ENCODE measurements at regions not wholly inside any gene's neighbourhood (a gene's known extent, or its start where the extent isn't known, plus 50 kb on each side); places are given as distances from the start of the nearest gene placed in this dataset.
"Not testable (repeated sequence)": the region's sequence is repeated elsewhere in the genome, so short reads cannot be mapped to it uniquely, and the experiment has no call there.

DNA sequence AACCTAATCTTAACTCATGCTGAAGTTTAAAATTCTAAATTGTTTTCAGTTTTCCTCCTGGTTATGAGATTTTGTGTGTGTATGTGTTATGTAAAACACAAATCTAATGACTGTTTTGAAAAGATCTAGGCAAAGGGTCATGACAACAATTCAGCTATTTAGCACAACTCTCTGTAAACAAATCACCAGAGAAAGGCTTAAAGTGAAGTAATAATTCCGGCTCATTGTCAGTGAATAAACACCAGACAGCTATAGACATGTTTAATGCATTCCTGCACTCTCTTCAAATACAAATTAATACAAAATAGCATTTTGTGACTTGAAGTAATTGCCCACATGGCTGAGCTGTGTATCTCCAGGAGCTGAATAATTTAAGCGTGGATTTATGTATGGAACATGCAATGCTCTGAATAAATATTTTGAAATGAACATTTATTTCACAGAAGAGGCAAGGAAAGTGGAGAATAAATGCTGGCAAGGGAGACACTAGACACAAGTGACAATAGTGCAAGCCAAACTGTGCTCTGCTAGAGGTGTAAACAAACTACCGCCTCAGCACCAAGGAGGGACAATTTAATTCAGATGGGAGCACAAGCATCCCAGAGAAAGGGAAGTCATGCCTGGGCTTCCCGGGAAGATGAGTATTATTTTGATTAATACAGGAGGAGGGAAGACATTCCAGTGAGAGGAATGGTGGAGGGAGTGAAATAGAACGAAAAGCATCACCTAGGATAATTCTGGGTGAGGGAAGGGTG lies 133.6 kb upstream of the XPO1 start:
- DNase-seq = no peak

DNA sequence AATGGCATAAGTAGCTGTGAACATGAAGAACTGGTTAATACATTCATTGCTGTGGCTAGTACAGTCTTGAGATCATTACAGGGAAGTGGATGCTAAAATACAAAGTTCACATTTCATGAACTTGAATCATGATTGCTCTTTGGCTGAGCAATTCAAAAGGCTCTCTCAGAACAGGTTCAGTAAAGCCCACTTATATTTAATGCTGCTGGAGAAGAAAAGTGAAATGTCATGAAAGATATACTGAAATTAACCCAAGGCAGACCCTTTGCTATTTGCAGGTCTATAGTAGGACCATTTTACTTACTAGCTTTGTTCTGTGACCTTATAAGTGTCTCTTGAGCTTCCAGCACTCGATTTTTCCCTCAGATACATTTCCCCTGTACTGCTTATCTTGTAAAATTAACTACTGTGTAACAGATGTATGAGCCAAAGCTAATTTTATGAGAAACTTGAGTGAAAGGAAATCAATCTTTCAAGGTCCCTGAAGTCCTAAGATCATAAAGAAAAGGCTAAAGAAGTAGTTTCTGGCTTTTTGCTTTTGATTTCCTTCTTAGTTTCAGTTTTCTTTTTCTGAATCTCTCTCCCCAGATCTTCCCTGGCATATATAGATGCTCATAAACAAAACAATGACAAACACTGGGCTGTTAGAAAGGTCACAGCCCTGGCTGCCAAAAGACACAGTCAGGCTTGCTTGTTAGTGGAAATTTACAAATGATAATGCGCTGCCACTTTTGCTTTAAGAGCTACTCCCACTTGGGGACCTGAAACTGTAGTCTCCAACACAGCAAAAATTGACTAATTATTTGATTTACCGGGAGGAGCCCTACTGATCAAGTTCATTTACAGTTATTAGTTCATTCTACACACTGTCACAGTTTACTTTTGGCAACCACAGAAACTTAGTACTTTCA lies 132.7 kb upstream of the XPO1 start:
- no peak for DNase-seq

DNA sequence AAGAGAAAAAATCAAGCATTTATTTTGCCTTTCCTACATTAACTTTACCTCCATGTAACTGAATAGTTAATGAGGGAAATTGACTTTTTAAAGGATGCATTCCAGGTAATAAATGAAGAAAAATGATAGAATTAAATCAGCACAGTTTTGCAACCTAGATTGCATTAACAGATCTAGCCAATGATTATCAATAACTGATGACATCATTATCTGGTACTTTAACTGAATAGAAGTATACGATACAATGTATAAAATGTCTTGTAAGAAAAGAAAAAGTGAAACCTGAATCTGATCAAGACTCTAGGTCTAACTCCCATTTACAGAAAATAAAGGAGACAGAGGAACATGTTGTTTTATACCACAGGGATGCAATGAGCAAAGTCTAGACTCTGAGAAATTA lies 126.0 kb upstream of the XPO1 start:
- no peak for DNase-seq

DNA sequence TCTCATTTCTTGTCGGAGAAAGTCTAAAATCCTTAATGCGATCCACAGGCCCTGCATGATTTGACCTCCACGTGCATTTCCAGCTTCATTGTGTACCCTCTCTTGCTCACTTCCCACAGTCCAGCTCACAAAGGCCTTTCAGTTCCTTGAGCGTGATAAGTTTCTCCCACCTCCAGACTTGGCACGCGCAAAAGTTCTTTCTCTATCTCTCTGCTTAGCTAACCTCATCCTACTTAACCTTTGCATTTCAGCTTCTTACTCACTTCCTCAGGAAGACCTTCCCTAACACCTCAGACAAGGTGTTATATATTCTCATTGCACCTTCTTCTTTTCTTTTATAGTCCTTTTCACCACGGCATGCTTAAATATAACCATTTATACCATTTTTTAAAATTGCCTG lies 124.8 kb upstream of the XPO1 start:
- no peak for DNase-seq

DNA sequence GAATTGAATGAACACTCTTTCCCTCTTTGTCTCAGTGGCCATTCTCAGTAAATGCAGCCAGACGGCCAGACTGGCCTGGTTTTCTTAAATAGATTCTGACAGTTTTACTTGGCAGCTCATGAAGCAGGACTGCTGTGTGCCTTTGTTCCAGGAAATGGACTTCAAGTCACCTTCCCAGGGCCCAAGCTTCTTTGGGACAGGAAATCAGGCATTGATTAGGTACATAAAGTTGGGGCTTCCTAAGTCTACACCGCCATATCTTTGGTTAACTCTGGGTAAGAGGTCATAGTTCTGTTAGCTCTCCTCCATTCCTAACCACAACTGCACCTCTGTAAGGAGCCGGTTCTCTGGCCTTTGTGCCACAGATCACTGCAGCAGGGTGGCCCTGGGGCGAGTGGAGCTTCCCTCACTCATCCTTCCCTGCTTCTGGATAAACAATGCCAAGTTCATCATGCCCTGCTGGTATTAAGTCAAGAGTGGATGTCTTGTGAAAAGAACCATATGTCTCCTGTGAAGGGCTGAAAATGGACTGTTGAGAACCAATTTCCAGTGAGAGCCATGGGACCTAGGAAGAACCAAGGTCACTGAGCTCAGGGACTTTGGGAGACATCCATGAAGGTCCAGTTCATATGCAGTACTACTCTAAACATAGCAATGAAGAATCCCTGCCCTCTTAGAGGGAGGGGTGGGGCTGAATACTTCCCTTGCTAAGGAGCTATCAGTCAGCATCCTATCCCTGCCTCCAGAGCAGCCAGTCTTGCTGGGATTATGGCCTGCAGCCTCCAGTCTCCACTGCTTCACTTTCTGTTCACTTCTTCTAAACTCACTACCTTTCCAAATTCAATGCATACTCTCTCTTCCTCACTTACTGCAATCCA lies 122.6 kb upstream of the XPO1 start:
- DNase-seq = no peak

DNA sequence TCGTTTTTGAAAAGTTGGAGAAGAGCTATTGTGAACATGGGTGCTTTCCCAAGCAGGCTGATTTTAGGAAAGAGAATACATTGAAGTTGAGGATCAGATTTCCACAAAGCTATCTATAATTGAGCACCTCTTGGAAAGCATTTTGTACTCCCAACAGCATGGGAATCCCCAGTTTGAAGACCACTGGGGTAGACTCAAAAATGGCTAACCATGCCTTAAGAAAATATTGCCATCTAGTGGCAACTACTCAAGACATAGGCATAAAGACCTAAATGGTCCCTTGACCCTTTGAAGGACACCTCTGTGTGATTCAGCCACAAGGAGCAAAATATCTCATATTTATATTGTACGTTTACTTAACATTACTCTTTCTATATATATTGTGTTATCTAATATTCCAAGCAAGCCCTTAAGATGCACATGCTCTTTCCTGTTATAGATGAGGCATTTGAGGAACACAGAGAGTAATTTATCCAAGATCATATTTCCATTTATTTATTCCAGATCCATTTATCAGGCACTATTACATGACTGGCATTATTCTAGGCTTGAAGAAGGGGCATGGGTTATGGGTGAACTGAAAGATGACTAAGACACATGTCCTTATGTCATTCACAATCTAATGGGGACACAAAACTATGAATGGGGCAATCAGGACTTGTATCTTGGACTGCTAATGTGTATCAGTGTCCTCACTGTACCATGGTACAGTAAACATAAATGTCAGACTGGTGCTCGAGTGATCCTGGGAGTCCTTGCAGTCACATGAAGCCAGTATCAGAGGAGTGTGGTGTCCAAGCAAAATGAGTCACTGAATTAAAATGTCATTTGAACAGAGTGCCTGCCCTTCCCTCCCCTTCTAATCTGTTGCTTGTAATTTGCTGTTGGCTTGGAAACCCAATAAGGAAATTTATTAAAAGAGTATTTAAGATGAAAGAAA lies 121.0 kb upstream of the XPO1 start:
- no peak for DNase-seq

DNA sequence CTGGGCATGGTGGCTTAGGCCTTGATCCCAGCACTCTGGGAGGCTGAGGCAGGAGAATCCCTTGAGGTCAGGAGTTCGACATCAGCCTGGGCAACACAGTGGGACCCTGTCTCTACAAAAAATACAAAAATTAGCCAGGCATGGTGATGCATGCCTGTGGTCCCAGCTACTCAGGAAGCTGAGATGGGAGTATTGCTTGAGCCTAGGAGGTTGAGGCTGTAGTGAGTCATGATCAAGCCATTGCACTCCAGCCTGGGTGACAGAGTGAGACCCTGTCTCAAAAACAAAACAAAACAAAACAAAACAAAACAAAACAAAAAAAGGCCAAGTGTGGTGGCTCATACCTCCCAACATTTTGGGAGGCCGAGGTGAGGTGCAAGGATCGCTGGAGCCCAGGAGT lies 111.8 kb upstream of the XPO1 start:
- not testable (repeated sequence) for DNase-seq

DNA sequence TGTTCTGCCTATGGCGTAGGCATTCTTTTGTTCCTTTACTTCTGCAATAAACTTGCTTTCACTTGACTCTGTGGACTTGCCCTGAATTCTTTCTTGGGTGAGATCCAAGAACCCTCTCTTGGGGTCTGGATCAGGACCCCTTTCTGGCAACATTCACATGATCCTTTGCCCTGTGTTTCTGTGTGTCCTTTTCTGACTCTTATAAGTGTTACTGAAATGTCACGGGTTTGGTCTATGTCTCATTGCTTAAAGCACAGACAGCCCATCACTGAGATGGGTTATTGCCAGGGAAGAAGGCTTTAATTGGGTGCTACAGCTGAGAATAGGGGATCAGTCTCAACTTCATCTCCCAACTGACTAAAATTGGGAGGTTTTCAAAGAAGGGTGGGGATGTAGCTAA lies 110.9 kb upstream of the XPO1 start:
- DNase-seq = no peak

DNA sequence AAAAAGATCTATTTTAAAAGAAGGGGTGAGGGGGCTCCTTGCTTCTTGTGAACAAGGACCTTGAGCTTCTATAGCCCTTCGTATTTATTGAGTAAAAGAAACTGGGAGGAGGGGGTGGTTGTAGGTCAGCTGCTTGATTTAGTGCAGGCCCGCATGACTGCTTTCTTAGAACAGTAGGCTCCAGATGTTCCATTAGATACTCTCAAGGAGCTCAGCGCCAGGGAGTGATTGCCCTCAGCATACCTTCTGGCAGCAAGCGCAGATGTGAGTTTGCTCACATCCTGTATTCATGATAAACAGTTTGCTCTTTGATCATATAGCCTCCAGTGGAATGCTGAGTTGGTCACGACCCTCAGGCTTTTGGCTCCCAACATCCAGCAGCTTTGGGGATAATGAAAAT lies 108.9 kb upstream of the XPO1 start:
- DNase-seq = no peak

DNA sequence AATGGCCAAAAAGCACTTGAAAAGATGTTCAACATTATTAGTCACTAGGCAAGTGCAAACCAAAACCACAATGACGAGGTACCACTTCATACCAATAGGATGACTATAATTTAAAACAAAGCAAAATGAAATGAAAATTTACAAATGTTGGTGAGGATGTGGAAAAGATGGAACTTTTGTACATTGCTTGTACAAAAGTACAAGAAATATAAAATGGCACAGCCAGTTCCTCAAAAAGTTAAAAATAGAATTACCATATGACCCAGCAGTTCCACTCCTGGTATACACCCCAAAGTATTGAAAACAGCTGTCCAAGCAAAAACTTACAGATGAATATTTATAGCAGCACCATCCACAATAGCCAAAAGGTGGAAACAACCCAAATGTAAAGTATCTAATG lies 107.8 kb upstream of the XPO1 start:
- no peak for DNase-seq

DNA sequence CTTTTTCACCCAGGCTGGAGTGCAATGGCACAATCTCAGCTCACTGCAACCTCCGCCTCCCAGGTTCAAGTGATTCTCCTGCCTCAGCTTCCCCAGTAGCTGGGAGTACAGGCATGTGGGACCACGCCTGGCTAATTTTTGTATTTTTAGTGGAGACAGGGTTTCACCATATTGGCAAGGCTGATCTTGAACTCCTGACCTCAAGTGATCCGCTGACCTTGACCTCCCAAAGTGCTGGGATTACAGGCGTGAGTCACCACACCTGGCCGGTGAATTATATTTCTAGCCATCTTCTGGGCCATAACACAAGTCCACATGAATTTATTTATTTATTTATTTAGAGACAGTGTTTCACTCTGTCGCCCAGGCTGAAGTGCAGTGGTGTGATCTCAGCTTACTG lies 105.0 kb upstream of the XPO1 start:
- DNase-seq = not testable (repeated sequence)

DNA sequence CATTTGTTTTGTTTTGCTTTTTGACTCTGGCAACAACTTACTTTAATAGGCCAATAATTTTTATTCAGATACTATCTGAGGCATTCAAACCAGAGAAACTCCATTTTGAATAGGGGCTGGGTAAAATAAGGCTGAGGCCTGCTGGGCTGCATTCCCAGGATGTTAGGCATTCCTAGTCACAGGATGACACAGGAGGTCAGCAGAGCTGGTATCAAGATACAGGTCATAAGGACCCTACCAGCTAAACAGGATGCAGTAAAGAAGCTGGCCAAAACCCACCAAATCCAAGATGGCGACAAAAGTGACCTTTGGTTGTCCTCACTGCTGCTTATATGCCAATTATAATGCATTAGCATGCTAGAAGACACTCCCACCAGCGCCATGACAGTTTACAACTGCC lies 102.2 kb upstream of the XPO1 start:
- no peak for DNase-seq

DNA sequence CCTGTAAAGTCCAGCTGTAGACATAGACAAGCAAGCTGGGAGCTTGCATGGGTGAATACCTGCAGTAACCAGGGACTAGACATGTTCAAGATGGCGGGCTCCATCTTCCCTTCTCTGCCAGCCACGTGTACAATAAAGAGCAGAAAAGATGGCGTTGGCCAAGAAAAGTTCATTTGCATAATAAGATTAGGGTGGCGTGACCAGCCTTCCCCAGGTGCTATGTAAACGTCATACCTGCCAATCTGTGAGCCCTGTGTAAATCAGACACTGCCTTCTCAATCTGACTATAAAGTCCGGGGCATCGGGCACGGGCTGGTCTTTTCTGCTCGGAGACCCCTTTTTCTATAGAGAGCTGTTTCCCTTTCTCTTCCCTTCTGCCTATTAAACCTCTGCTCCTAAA lies 101.6 kb upstream of the XPO1 start:
- no peak for DNase-seq

DNA sequence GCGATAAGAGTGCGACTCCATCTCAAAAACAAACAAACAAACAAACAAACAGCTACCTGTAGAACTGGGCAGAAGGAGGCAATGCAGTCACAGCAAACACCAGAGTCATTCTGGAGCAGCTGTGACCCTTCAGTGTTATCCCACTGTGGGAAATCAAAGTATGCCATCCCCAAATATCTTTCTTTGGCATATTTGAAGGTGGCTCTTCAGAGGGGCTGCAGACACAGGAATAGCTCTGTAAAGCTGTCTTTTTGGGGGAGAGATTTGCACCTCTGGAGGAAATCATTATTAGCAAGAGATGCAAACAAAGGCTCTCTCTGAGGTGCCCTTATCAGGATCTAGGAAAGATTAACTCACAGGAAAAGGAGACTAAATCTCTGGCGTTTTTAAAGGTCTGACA lies 98.5 kb upstream of the XPO1 start:
- no peak for DNase-seq

DNA sequence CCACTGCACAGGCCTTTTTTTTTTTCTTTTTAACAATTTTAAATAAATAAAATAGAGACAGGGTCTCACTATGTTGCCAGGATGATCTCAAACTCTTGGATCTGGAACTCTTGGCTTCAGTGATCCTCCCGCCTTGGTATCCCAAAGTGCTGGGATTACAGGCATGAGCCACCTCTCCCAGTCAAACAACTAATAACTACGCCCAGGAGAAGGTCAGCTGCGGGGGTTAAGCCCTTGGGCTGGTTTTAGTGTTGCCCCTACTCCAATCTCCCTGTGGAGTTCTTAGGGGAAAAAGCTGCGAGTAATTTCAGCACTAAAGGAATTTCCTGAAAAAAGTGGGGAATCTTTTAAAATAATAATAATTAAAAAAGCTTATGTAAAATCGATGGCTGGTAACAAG lies 96.4 kb upstream of the XPO1 start:
- DNase-seq = no peak

DNA sequence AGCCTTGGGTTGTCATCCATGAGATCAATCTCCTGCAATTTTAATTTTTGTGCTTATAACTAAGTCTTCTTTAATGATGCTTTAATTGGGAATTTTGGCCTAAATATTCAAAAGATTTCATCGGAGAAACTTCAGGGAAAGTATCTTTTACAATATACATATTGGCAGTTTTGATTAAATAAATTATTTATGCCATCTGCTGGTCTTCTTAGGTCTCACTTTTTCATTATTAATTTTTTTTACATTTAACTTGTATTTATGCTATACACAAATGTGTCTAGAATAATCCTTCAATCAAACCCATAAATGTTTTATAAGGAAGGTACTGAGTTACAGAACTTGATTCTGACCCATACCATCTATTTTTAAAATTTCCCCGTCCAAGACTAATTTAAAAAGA lies 95.1 kb upstream of the XPO1 start:
- no peak for DNase-seq

DNA sequence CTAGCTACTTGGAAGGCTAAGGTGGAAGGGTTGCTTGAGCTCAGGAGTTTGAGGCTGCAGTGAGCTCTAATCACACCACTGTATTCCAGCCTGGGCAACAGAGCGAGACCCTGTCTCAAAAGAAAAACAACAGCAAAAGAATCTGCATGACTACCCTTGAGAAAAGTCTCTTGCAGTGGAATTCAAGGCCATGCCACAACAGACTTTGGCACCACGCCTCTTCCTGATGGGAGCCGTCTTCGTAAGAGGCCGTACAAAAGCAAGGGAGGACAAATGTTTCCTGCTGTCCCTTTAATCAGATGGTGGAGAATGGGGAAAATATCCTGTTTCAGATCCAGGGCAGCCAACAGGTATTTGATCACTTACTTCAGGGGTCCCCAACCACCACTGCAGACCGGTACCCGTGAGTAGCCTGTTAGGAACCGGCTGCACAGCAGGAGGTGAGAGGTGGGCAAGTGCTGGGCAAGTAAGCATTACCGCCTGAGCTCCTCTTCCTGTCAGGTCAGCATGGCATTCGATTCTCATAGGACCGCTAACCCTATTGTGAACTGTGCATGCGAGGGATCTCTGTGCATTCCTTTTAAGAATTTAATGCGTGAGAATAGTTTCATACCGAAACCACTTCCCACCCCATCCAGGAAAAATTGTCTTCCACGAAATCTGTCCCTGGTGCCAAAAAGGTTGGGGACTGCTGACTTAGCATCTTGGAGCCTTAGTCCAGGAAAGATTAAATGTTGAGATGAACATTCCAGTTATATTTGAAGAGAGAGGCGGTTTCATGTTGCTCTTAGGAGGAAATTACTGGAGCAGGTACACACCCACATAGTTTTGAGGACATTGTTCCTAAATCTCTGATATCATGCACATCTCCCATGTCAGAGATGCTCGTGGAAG lies 94.4 kb upstream of the XPO1 start:
- DNase-seq = no peak

DNA sequence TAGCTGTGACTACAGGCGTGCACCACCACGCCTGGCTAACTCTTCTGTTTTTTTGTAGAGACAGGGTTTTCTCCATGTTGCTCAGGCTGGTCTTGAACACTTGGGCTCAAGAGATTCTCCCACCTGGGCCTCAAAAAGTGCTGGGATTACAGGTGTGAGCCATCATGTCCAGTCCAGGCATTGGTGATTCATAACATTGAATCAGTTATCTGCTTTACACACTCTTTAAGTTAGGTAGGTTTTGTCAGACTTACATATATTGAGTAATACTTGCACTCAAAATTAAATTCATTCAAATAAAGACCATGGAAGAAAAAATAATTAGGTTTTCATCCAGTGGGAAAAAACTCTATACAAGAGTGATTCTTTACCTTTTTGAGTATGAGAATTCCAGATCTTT lies 93.2 kb upstream of the XPO1 start:
- no peak for DNase-seq

DNA sequence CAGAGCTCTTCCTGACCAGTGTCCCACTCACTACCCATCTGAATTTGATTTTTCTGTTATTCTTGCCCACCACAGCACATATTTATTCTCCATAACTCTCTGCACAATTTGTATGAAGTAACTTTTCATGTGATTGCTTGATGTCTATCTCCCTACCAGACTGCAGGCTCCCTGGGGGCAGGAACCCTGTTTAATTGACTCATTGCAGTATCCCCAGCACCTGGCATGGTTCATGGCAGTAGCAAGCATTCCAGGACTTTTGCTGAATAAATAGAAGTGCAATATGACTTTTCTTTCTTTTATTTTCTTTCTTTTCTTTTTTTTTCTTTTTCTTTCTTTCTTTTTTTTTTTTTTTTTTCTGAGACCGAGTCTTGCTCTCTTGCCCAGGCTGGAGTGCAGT lies 88.7 kb upstream of the XPO1 start:
- no peak for DNase-seq

DNA sequence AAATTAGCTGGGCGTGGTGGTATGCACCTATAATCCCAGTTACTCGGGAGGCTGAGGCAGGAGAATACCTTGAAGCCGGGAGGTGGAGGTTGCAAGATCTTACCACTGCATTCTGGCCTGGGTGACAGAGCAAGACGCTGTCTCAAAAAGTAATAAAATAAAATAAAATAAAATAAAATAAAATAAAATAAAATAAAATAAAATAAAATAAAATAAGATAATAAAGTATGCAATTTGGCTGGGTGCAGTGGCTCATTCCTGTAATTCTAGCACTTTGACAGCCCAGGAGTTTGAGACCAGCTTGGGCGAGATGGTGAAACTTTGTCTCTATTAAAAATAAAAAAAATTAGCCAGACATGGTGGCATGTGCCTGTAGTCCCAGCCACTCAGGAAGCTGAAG lies 85.6 kb upstream of the XPO1 start:
- no peak for DNase-seq
